ENCODE measurements at regions not wholly inside any gene's neighbourhood (a gene's known extent, or its start where the extent isn't known, plus 50 kb on each side); places are given as distances from the start of the nearest gene placed in this dataset.

GRCh38 chr3:159163656-159164055 is 361.8 kb downstream of the MFSD1 start:
- ChIA-PET POLR2A (no interaction called here), CTCF (no interaction called here)
- TF ChIP-seq, protein P1, sequence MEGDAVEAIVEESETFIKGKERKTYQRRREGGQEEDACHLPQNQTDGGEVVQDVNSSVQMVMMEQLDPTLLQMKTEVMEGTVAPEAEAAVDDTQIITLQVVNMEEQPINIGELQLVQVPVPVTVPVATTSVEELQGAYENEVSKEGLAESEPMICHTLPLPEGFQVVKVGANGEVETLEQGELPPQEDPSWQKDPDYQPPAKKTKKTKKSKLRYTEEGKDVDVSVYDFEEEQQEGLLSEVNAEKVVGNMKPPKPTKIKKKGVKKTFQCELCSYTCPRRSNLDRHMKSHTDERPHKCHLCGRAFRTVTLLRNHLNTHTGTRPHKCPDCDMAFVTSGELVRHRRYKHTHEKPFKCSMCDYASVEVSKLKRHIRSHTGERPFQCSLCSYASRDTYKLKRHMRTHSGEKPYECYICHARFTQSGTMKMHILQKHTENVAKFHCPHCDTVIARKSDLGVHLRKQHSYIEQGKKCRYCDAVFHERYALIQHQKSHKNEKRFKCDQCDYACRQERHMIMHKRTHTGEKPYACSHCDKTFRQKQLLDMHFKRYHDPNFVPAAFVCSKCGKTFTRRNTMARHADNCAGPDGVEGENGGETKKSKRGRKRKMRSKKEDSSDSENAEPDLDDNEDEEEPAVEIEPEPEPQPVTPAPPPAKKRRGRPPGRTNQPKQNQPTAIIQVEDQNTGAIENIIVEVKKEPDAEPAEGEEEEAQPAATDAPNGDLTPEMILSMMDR (IDR thresholded peaks at IDR 0.05) = no peak
- Mint-ChIP-seq H3K36me3 (ENCODE audit: low read depth) (no peaks in the 10 kb centered on the region), H3K27me3 (no peaks in the 10 kb centered on the region), H3K4me1 (ENCODE audit: low read depth) (no peaks in the 10 kb centered on the region), H3K4me3 (no peak overlapping the region), H3K27ac (no peak overlapping the region), H3K9me3 (peaks cover 4% of the 10 kb centered on the region)
- no peak for ATAC-seq
- intact Hi-C loops (cut with micrococcal nuclease) = no loop called here
- no peak for DNase-seq

DNA sequence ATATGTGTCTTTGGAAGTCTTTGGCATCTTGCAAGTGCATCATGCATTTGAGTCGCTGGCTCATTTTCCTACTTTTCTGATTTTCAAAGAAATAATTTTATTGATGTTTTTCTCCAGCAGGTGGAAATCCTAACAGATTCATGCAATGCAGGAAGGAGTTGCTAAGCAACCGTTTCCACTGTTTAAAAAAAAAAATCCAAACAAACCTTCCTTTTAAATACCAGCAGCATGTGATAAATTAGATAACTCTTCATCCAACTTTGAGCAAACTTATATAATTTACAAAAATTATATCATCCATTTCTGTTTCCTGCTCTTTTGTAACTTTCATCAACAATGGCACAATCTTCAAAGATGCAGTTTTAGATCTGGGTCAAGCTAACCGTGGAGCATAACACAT is 364.1 kb downstream of the MFSD1 start:
- H3K9me3 Mint-ChIP-seq = peaks cover 4% of the 10 kb centered on the region
- DNase-seq (no peak), ATAC-seq (no peak)
- no peak overlapping the region for H3K27ac Mint-ChIP-seq
- intact Hi-C loops (cut with micrococcal nuclease) = no loop called here
- H3K4me1 Mint-ChIP-seq (ENCODE audit: low read depth) = no peaks in the 10 kb centered on the region
- H3K27me3 Mint-ChIP-seq = no peaks in the 10 kb centered on the region
- TF ChIP-seq, protein P1 (IDR thresholded peaks at IDR 0.05) = no peak
- H3K36me3 Mint-ChIP-seq (ENCODE audit: low read depth) = no peaks in the 10 kb centered on the region
- H3K4me3 Mint-ChIP-seq = no peak overlapping the region
- ChIA-PET POLR2A (no interaction called here), CTCF (no interaction called here)

GRCh38 chr3:159166899-159167586 is 365.2 kb downstream of the MFSD1 start:
- H3K4me3 Mint-ChIP-seq = no peak overlapping the region
- CTCF ChIA-PET = no interaction called here
- ATAC-seq (no peak), DNase-seq (no peak)
- H3K27ac Mint-ChIP-seq = no peak overlapping the region
- intact Hi-C loops (cut with micrococcal nuclease) = no loop called here
- TF ChIP-seq, protein P1 (IDR thresholded peaks at IDR 0.05) = no peak
- POLR2A ChIA-PET = no interaction called here
- H3K4me1 Mint-ChIP-seq (ENCODE audit: low read depth) = no peaks in the 10 kb centered on the region
- peaks cover 2% of the 10 kb centered on the region for H3K9me3 Mint-ChIP-seq
- H3K27me3 Mint-ChIP-seq = no peaks in the 10 kb centered on the region
- no peaks in the 10 kb centered on the region for H3K36me3 Mint-ChIP-seq (ENCODE audit: low read depth)

DNA sequence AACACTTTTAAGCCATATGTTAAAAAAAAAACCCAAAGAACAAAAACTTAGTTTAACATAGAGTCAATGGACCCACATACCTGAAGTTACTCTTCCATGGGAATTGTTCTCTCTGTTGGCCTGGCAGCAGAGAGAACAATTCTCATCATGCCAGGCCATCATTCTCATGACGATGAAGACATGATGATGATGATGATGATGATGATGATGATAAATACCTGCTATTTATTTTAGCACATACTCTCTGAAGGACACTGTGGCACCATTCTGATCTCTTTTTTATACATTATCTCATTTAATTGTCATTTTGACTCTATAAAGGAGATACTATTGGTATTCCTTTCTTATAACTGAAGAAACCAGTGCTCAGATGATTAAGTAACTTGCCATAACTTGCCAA is 366.9 kb downstream of the MFSD1 start:
- no peak for DNase-seq
- ChIA-PET CTCF (no interaction called here), POLR2A (no interaction called here)
- TF ChIP-seq, protein P1 (IDR thresholded peaks at IDR 0.05) = no peak
- no peak overlapping the region for H3K27ac Mint-ChIP-seq
- H3K4me3 Mint-ChIP-seq = no peak overlapping the region
- no peak for ATAC-seq
- no peaks in the 10 kb centered on the region for H3K4me1 Mint-ChIP-seq (ENCODE audit: low read depth)
- no peaks in the 10 kb centered on the region for H3K27me3 Mint-ChIP-seq
- H3K36me3 Mint-ChIP-seq (ENCODE audit: low read depth) = no peaks in the 10 kb centered on the region
- H3K9me3 Mint-ChIP-seq = peaks cover 2% of the 10 kb centered on the region
- intact Hi-C loops (cut with micrococcal nuclease) = no loop called here

DNA sequence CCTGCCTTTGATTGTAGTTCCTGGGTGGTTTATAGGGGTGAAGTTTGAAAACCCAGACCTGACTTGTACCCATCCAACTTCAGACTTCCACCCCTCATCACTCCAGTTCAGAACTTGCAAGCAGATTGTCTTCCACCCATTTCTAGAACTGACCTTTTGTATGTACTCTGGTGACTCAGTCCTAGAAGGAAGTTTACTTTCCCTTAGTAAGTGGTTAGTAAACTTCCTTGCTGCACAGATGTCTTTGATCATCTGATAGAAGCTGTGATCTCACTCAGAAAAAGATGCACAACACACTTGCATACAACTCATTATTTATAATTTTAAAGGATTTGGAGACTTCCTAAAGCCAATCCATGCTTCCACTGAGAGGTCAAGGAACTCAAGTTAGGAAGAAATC is 368.0 kb downstream of the MFSD1 start:
- H3K4me1 Mint-ChIP-seq (ENCODE audit: low read depth) = no peaks in the 10 kb centered on the region

More for the DNA sequence above, 368.0 kb downstream of the MFSD1 start:
- no peaks in the 10 kb centered on the region for H3K9me3 Mint-ChIP-seq
- no peaks in the 10 kb centered on the region for H3K27me3 Mint-ChIP-seq
- no peak overlapping the region for H3K27ac Mint-ChIP-seq
- ATAC-seq = no peak
- no peaks in the 10 kb centered on the region for H3K36me3 Mint-ChIP-seq (ENCODE audit: low read depth)
- intact Hi-C loops (cut with micrococcal nuclease) = no loop called here
- TF ChIP-seq, protein P1 (IDR thresholded peaks at IDR 0.05) = no peak
- no peak for DNase-seq
- ChIA-PET POLR2A (no interaction called here), CTCF (interaction anchor here (1.5 kb wide), 1 partner anchor 38 kb away, joined by 3 read pairs; no protein-coding TSS in a partner anchor)
- no peak overlapping the region for H3K4me3 Mint-ChIP-seq
